K562 (cell line): ENCODE measurements at regions not wholly inside any gene's neighbourhood (a gene's known extent, or its start where the extent isn't known, plus 50 kb on each side); places are given as distances from the start of the nearest gene placed in this dataset.

Experiments
- TF ChIP-seq, protein P1 (sequence below), 2 experiments: fragments of 450-650 bp; formaldehyde crosslinking in 1 of 2; IDR thresholded peaks; 2 replicates each; pipeline versions ENCODE4 v1.4.0 to v1.6.1; 2014 to 2020; ENCODE audit warnings: mild to moderate bottlenecking in 2 of 2, borderline replicate concordance in 1 of 2, low read depth in 1 of 2

DNA sequence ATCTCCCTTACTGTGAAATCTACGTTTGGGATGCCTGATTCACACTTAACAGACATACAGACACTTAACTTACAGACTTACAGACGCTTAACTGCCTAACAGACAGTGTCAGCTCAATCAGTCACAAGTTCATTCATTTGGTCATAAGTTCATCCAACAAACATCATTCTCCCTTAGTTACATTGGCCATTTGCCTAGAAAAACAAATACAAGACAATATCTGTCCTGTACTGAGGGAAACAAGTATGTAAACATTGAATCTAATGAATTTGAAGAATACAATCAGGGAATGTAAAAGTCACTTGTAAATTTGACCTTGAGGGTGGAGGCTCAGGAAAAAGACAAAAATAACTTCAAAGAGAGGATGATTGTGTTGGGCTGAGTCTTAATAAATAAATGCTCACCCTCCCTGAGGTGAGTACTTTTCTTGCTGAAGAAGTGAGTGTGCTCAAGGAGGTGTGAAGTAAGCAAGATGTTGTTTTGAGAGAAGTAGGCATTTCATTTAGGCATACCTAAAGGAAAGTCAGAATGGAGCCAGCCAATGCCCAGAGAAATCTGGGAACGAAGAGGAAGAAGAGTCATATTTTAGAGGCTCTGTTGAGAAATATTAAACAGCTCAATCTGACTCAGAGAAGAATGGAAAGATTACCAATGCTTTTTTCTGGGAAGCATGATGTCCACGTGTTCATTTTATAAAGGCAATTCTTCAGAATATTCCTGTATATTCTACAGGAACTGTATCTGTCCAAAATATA is 958.4 kb upstream of the SLC10A2 start (continued):
- TF ChIP-seq, protein P1, sequence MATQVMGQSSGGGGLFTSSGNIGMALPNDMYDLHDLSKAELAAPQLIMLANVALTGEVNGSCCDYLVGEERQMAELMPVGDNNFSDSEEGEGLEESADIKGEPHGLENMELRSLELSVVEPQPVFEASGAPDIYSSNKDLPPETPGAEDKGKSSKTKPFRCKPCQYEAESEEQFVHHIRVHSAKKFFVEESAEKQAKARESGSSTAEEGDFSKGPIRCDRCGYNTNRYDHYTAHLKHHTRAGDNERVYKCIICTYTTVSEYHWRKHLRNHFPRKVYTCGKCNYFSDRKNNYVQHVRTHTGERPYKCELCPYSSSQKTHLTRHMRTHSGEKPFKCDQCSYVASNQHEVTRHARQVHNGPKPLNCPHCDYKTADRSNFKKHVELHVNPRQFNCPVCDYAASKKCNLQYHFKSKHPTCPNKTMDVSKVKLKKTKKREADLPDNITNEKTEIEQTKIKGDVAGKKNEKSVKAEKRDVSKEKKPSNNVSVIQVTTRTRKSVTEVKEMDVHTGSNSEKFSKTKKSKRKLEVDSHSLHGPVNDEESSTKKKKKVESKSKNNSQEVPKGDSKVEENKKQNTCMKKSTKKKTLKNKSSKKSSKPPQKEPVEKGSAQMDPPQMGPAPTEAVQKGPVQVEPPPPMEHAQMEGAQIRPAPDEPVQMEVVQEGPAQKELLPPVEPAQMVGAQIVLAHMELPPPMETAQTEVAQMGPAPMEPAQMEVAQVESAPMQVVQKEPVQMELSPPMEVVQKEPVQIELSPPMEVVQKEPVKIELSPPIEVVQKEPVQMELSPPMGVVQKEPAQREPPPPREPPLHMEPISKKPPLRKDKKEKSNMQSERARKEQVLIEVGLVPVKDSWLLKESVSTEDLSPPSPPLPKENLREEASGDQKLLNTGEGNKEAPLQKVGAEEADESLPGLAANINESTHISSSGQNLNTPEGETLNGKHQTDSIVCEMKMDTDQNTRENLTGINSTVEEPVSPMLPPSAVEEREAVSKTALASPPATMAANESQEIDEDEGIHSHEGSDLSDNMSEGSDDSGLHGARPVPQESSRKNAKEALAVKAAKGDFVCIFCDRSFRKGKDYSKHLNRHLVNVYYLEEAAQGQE (IDR thresholded peaks at IDR 0.05; ENCODE audit: borderline replicate concordance): no peak
- TF ChIP-seq, protein P1 (CRISPR knock-in tag; IDR thresholded peaks at IDR 0.05; ENCODE audit: low read depth): no peak
- TF ChIP-seq, all 486 proteins: peak for 0
